ENCODE measurements at regions not wholly inside any gene's neighbourhood (a gene's known extent, or its start where the extent isn't known, plus 50 kb on each side); places are given as distances from the start of the nearest gene placed in this dataset.

- DNase-seq, result no peak
These were observed 290.4 kb upstream of the POU3F3 start for GRCh38 chr2:104563398-104563996.

DNA sequence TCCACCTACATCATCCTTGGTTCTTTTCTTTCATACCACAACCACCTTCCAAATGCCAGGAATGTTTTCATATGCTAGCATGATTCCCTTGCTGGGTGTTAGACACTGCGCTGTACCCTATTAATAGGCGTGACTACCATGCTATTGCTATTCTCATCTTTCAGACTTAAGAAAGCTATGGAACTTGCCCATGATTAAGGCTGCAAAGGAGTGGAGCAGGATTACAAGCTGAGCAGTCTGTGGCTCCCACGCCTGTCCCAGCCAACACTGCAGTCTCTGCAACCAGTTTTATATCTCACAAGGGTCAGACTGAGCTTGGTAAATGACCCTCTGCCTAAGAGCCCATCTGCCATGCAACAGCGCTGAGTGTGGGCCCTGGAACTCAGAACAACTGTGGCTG is 285.7 kb upstream of the POU3F3 start:
- DNase-seq, result no peak

- no peak for DNase-seq
These were observed 283.7 kb upstream of the POU3F3 start for GRCh38 chr2:104570259-104570658.

DNA sequence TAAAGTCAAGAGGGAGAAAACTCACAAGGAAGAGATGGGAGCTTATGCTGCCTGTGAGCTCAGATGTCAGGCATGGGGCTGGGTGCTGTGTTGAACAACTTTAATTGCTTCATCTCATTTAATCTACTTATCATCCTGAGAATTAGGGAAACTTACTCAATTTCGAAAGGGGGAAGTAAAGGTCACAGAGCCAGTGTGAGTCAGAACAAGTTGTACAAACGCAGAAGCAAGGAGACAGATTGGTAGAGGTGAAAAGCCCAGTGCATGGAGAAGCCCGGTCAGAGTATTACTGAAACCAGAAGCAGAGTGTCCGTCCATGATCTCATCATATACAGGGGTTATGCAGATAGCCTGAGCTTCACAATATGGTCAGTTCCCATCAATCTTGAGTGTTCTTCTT is 281.1 kb upstream of the POU3F3 start:
- peak; percentile 78 for DNase-seq

DNA sequence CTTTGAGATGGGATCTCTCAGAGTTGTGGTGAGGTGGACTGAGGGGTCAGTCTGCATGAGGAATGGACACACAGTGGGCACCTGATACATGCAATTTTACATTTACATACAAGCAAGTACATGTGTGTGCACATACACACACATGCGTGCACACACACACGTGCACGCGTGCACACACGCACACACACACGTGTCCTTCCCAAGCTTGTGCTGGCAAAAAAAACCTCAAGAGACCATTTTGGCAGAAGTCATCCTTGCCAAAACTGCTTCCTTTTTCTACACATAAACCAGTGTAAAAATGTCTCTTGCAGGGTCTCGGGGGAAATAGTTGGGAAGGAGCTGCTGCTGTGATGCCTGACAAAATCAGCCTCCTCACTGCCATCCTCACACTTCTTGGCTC is 279.5 kb upstream of the POU3F3 start:
- no peak for DNase-seq

DNA sequence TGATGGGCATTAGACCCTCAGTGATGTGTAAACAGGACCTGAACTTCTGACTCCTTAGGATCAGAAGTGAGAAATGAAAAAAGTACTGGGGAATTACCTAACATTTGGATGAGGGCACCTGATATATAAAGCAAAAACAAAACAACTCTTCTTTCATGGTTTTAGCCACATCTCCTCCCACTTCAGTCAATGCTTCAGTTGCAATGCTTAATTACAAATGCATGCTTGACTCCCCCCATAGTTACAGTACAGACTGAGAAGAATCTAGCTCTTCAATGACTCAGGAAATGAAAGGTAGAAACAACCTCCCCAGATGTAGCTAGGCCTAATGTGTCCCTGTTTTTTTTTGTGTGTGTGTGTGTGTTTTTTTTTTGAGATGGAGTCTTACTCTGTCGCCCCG is 276.8 kb upstream of the POU3F3 start:
- no peak for DNase-seq

- DNase-seq, result no peak
These were observed 271.4 kb upstream of the POU3F3 start for GRCh38 chr2:104582471-104582870.

DNA sequence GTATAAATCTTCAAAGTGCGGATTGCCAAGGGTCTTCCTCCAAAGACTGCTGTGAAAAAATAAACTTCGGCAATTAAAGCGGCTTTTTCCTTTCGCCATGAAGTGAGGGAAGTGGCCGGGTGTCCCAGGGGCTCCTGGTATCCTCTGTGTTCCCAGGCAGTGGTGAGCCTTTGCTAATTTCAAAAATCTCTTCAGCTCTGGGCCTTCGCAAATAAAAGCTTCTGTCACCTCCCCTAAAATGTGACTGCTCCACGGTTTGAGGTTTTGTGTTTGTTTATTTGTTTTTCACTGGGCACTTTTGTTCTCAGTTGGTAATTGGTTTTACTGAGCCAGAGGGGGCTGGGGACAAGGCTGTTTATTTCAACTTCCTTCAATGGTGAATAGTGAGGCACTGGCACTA is 270.1 kb upstream of the POU3F3 start:
- no peak for DNase-seq

DNA sequence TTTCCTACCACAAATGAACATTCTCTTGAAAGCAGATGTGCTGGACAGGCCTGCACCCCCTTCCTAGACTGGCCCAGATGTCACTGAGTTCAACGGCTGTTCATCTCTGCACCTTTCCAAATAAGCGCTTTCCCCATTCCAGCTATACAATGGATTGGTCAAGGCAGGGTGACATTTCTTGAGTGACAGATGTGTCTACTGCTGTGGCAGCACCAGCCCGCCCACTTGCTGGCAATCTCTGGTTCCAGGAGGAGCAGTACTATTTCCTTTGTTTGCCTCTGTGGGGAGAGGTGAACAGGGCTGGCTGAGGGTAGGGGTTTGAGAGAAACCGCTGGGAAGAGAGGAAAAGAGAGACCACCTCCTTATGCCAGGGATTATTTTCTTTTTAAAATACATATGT is 269.5 kb upstream of the POU3F3 start:
- DNase-seq, result no peak

DNA sequence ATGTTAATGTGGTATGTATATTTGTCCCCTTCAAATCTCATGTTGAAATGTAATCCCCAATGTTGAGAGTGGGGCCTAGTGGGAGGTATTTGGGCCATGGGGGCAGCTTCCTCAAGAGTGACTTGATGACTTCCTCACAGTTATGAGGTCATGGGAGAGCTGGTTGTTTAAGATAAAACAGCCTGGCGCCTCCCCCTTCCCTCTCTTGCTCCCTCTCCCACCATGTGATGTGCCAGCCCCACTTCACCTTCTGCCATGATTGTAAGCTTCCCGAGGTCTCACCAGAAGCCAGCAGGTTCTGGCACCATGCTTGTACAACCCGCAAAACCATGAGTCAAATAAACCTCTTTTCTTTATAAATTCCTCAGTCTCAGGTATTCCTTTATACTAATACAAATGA is 258.3 kb upstream of the POU3F3 start:
- DNase-seq, result peak; percentile 34

- no peak for DNase-seq
These were observed 256.0 kb upstream of the POU3F3 start for GRCh38 chr2:104597942-104598341.

GRCh38 chr2:104598636-104599035 is 255.3 kb upstream of the POU3F3 start:
- DNase-seq, result no peak

DNA sequence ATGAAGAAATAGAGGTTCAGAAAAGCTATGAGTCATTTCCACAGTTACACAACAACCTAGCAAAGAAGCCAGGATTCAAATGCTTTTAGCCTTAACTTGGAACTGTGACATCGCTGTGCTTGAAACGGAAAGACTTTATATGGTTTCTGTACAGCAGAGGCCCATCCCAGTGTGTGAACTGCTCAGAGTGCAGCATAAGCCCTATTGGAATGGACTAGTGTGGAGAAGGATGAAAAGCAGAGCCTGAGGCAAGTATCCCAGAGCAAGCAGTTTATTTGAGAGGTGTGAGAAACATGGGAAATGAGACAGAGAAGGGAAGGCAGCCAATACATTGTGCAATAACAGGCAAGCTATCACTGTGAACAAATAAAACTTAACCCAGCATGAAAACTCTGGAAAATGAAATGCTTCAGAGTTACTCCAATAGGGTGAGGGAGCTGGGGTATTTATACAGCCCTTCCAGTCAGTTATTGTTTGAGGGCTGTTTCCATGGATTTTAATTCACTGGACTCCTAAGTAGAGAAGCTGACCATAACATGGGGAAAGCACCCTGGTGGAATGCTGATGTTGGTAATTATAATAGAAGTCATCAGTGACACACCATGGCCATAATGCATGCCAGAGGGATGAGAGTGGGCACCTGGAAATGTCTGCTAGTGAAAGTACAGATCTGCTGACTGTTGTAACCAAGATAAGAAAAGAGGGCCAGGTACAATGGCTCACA is 254.0 kb upstream of the POU3F3 start:
- DNase-seq, result peak; percentile 16

GRCh38 chr2:104606056-104606455 is 247.9 kb upstream of the POU3F3 start:
- DNase-seq, result no peak

GRCh38 chr2:104616856-104617255 is 237.1 kb upstream of the POU3F3 start:
- DNase-seq, result no peak

GRCh38 chr2:104620801-104621200 is 233.1 kb upstream of the POU3F3 start:
- DNase-seq, result peak; percentile 49

GRCh38 chr2:104635608-104636007 is 218.3 kb upstream of the POU3F3 start:
- DNase-seq, result no peak

DNA sequence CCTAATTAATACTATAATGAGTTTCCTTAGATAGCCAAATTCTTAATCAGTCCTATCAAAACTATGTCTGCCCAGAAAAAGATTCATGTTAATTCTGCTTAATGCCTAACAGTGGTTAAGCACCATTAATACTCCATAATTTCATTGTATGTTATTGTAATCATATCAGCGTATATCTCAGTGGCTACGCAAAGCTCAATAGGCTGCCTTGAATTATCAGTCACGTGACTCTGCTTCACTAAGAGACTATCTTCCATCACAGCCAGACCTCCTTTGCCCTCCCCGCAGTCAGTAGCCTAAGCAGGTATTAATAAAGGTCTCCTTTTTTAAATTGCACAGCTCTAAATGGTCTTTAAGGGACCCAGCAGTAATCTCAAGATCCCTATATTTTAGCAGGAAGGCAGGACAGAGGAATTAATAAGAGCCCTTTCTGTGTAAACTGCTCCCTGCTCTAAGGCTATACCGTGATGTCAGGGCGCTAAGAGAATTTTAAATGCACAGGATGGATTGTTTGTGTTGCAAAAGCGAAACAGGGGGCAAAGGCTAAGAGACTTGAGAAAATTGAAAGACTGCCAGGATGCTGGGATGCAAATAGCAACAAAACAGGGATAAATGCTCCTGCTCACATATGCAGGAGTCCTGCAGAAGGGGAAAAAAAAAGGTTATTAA is 215.6 kb upstream of the POU3F3 start:
- DNase-seq, result no peak

DNA sequence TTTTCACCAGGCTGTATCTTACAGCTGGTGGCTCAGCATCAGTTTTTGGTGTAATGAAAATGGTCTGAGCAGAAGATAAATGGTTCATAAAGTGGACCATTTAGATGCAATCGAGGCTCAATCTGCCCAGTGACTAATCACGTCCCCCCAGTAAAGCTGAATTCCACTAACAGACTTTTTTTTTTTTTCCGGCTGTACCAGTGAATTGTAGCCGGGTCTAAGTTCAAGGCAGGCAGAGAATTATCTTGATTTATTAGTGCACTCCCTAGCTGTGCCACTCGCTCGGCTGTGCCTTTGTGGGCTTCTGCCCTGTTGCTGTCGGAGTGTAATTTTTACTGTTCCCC is 215.1 kb upstream of the POU3F3 start:
- DNase-seq, result no peak

DNA sequence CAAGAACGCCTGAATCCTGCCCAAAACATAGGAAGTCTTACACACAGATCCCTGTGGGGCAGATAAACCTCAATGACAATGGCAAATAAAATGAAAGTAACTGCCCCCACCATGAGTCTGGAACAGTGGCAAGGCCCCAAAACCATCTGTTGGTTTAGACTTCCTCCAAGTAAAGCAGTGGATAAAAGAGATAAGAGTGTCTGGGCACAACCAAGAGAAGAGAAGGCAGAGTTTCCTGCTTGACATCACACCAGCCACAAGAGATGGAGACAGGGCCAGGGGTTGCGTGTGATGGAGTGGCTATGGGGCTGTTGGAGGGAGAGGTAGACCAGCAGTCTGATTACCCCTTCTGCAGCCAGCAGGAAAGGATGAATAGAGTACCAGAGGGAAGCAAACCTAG is 212.1 kb upstream of the POU3F3 start:
- peak; percentile 97 for DNase-seq

GRCh38 chr2:104648376-104648775 is 205.5 kb upstream of the POU3F3 start:
- DNase-seq, result peak; percentile 71

DNA sequence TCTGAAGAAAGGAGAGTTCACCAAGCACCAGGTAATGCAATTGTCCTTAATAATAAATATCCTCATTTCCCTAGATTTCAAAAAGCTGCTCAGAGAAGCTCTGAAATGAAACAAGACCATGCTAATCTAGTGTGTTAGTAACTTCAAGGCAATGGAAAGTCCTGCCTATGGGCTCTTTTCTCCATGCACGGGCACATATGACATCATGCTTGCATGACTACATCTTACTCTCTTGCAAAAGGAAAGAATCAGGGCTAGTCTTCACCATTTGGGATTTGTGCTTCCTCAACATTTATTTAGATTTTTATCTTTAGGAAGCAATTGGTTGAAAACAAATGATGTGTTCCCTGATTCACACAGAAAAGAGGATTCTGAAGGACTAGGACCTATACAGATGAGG is 204.0 kb upstream of the POU3F3 start:
- no peak for DNase-seq

- DNase-seq, result no peak
These were observed 203.4 kb upstream of the POU3F3 start for GRCh38 chr2:104650405-104650996.

GRCh38 chr2:104654811-104655210 is 199.1 kb upstream of the POU3F3 start:
- no peak for DNase-seq

Data from hematopoietic multipotent progenitor cell treated with erythropoietin and hydrocortisone succinate and interleukin-3 and kit ligand, for 4 days (in vitro differentiated cells).